B cell (primary cell): ENCODE measurements at regions not wholly inside any gene's neighbourhood (a gene's known extent, or its start where the extent isn't known, plus 50 kb on each side); places are given as distances from the start of the nearest gene placed in this dataset.

Experiments
- ATAC-seq: fragments of 200-7000 bp; cut with Tn5 transposase; one replicate; pipeline ENCODE4 v1.10.0; 2021; ENCODE audit warnings: low read depth, mild to moderate bottlenecking, moderate number of reproducible peaks, moderate library complexity
- CTCF ChIA-PET: fragments of 350-600 bp; sonication (Branson Sonifier 250); formaldehyde crosslinking; loops from one replicate; lab custom pipeline; 2021; ENCODE audit warnings: antibody characterized with exemption, inconsistent platforms; lab: Charles Lee
- POLR2A ChIA-PET: fragments of 350-600 bp; sonication (Branson Sonifier 250); formaldehyde crosslinking; loops from one replicate; lab custom pipeline; 2021; ENCODE audit warnings: antibody characterized with exemption; lab: Charles Lee
- DNase-seq: peaks from one replicate; pipeline ENCODE4 v3.0.0; 2013
- H2AFZ ChIP-seq: 2 replicates; pipeline ENCODE4 v1.6.1; 2012; ENCODE audit warnings: mild to moderate bottlenecking, low read depth, low read length; ENCODE audit not compliant: insufficient read depth, poor library complexity, severe bottlenecking
- H3K27ac ChIP-seq, 2 donors: 1 replicate in 1 of 2; 2 replicates in 1 of 2; pipeline ENCODE4 v1.5.1; 2012 to 2013; ENCODE audit warnings: low read length in 2 of 2, mild to moderate bottlenecking in 2 of 2, moderate library complexity in 1 of 2
- H3K27me3 ChIP-seq, 4 experiments: fragments of 200-600 bp in 1 of 4; sonication (generic) in 1 of 4; replicated peaks in 1 of 4; 1 replicate in 2 of 4; 2 replicates in 2 of 4; pipeline versions ENCODE4 v1.6.1 to v1.7.0; 2013 to 2016; ENCODE audit warnings: low read length in 3 of 4, mild to moderate bottlenecking in 2 of 4, mixed read lengths in 1 of 4, moderate library complexity in 1 of 4; ENCODE audit not compliant: insufficient read depth in 4 of 4, control insufficient read depth in 3 of 4; ENCODE audit errors: control extremely low read depth in 1 of 4
- H3K36me3 ChIP-seq, 2 experiments: replicated peaks in 1 of 2; 1 replicate in 1 of 2; 2 replicates in 1 of 2; pipeline versions ENCODE4 v1.6.1 to v1.7.1; 2013; ENCODE audit warnings: low read length in 1 of 2; ENCODE audit not compliant: insufficient read depth in 2 of 2, control insufficient read depth in 1 of 2; ENCODE audit errors: control extremely low read depth in 1 of 2, extremely low read depth in 1 of 2
- H3K4me1 ChIP-seq, 2 donors: fragments of 200-600 bp in 1 of 2; sonication (generic) in 1 of 2; 1 replicate in 1 of 2; 2 replicates in 1 of 2; pipeline versions ENCODE4 v1.5.1 to v1.6.1; 2013 to 2017; ENCODE audit warnings: low read length in 2 of 2; ENCODE audit not compliant: control insufficient read depth in 2 of 2, insufficient read depth in 2 of 2
- H3K4me2 ChIP-seq: replicated peaks from 2 replicates; pipeline ENCODE3; 2012; ENCODE audit warnings: mild to moderate bottlenecking, low read depth, low read length; ENCODE audit not compliant: poor library complexity, severe bottlenecking
- H3K4me3 ChIP-seq, 5 experiments: fragments of 200-600 bp in 1 of 5; sonication (generic) in 1 of 5; 1 replicate in 3 of 5; 2 replicates in 2 of 5; pipeline versions ENCODE4 v1.5.1 to v1.7.0; 2011 to 2016; ENCODE audit warnings: low read length in 4 of 5, mild to moderate bottlenecking in 4 of 5, low read depth in 2 of 5, control low read depth in 1 of 5, moderate library complexity in 1 of 5; ENCODE audit not compliant: insufficient read depth in 1 of 5; ENCODE audit errors: control extremely low read depth in 1 of 5, extremely low read depth in 1 of 5
- H3K79me2 ChIP-seq: fragments of 200-600 bp; sonication (generic); one replicate; pipeline ENCODE4 v1.6.0; 2016; ENCODE audit warnings: low read length; ENCODE audit not compliant: control insufficient read depth, insufficient read depth
- H3K9ac ChIP-seq: fragments of 200-600 bp; sonication (generic); 2 replicates; pipeline ENCODE4 v1.6.1; 2017; ENCODE audit warnings: mild to moderate bottlenecking, low read length, moderate library complexity
- H3K9me3 ChIP-seq, 3 donors: one replicate each; pipeline versions ENCODE4 v1.6.1 to v1.7.1; 2013; ENCODE audit warnings: low read length in 2 of 3; ENCODE audit not compliant: control insufficient read depth in 2 of 3, insufficient read depth in 1 of 3; ENCODE audit errors: control extremely low read depth in 1 of 3
- H4K20me1 ChIP-seq: 2 replicates; pipeline ENCODE4 v1.6.0; 2012; ENCODE audit warnings: mild to moderate bottlenecking, low read length; ENCODE audit not compliant: insufficient read depth, control insufficient read depth, poor library complexity, severe bottlenecking
- H3K27ac Mint-ChIP-seq: one replicate; pipeline ENCODE4 v1.8.0; 2021; ENCODE audit warnings: mixed read lengths
- H3K27me3 Mint-ChIP-seq: one replicate; pipeline ENCODE4 v1.8.0; 2021; ENCODE audit warnings: mixed read lengths
- H3K4me1 Mint-ChIP-seq: one replicate; pipeline ENCODE4 v1.8.0; 2021; ENCODE audit warnings: mixed read lengths
- H3K4me3 Mint-ChIP-seq: one replicate; pipeline ENCODE4 v1.8.0; 2021; ENCODE audit warnings: mixed read lengths
- H3K9me3 Mint-ChIP-seq: one replicate; pipeline ENCODE4 v1.8.0; 2022; ENCODE audit warnings: mixed read lengths; ENCODE audit not compliant: insufficient read depth
- EZH2 ChIP-seq: IDR thresholded peaks from 2 replicates; pipeline ENCODE4 v1.6.1; 2012; ENCODE audit warnings: borderline replicate concordance, low read depth, mild to moderate bottlenecking, moderate library complexity, low read length; ENCODE audit not compliant: insufficient read depth, poor library complexity, severe bottlenecking
- WGBS: methylation state at CpG from one replicate; pipeline ENCODE4 v1.1.5; 2013; ENCODE audit warnings: missing lambda C conversion rate; ENCODE audit not compliant: insufficient coverage; 5-methylcytosine and 5-hydroxymethylcytosine counted together
- intact Hi-C: fragments of 100-400 bp; cut with micrococcal nuclease; formaldehyde crosslinking; loops from one replicate; pipeline ENCODE4 v1.10.0; 2022
- TF ChIP-seq, protein P1 (sequence below): fragments of 200-600 bp; IDR thresholded peaks from one replicate; pipeline ENCODE4 v1.8.0; 2022; ENCODE audit warnings: antibody characterized with exemption, mild to moderate bottlenecking

- no peaks in the 10 kb centered on the region for H3K36me3 ChIP-seq
- no peak overlapping the region for H3K9ac ChIP-seq
- H3K4me3 Mint-ChIP-seq = no peak overlapping the region
- ChIA-PET CTCF (no interaction called here), POLR2A (no interaction called here)
- intact Hi-C loops = no loop called here
- H2AFZ ChIP-seq = no peak overlapping the region
- no peaks in the 10 kb centered on the region for H3K4me1 ChIP-seq
- no peak overlapping the region for H3K4me2 ChIP-seq
- no peaks in the 10 kb centered on the region for H3K79me2 ChIP-seq
- H3K9me3 Mint-ChIP-seq = no peaks in the 10 kb centered on the region
- no peaks in the 10 kb centered on the region for H3K9me3 ChIP-seq
- no peak overlapping the region for H3K27ac Mint-ChIP-seq
- no peaks in the 10 kb centered on the region for H3K27me3 Mint-ChIP-seq
- no peaks in the 10 kb centered on the region for H4K20me1 ChIP-seq
- H3K4me1 Mint-ChIP-seq = no peaks in the 10 kb centered on the region
- no peak for TF ChIP-seq EZH2
- TF ChIP-seq, protein P1, sequence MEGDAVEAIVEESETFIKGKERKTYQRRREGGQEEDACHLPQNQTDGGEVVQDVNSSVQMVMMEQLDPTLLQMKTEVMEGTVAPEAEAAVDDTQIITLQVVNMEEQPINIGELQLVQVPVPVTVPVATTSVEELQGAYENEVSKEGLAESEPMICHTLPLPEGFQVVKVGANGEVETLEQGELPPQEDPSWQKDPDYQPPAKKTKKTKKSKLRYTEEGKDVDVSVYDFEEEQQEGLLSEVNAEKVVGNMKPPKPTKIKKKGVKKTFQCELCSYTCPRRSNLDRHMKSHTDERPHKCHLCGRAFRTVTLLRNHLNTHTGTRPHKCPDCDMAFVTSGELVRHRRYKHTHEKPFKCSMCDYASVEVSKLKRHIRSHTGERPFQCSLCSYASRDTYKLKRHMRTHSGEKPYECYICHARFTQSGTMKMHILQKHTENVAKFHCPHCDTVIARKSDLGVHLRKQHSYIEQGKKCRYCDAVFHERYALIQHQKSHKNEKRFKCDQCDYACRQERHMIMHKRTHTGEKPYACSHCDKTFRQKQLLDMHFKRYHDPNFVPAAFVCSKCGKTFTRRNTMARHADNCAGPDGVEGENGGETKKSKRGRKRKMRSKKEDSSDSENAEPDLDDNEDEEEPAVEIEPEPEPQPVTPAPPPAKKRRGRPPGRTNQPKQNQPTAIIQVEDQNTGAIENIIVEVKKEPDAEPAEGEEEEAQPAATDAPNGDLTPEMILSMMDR = no peak
- no peak for ATAC-seq
- H3K27ac ChIP-seq = no peak overlapping the region
- DNase-seq = no peak
- WGBS = 100% methylated on average over 1 of the region's 6 CpGs
- no peaks in the 10 kb centered on the region for H3K27me3 ChIP-seq
- no peak overlapping the region for H3K4me3 ChIP-seq
Observed at GRCh38 chr15:91733661-91734060, 119.8 kb upstream of the SLCO3A1 start.

GRCh38 chr15:91737151-91737818 lies 116.2 kb upstream of the SLCO3A1 start:
- CTCF ChIA-PET = no interaction called here
- POLR2A ChIA-PET = no interaction called here
- intact Hi-C loops = no loop called here

More at GRCh38 chr15:91737151-91737818, 116.2 kb upstream of the SLCO3A1 start:
- Histone ChIP-seq H3K4me2 (no peak overlapping the region), H3K36me3 (no peaks in the 10 kb centered on the region), H3K4me3 (no peak overlapping the region), H3K27me3 (no peaks in the 10 kb centered on the region), H3K9me3 (no peaks in the 10 kb centered on the region), H3K79me2 (no peaks in the 10 kb centered on the region), H3K27ac (no peak overlapping the region), H4K20me1 (no peaks in the 10 kb centered on the region), H2AFZ (no peak overlapping the region), H3K9ac (no peak overlapping the region), H3K4me1 (no peaks in the 10 kb centered on the region)
- Mint-ChIP-seq H3K4me1 (no peaks in the 10 kb centered on the region), H3K27me3 (no peaks in the 10 kb centered on the region), H3K9me3 (no peaks in the 10 kb centered on the region), H3K4me3 (no peak overlapping the region), H3K27ac (no peak overlapping the region)
- ATAC-seq (no peak), DNase-seq (no peak)
- WGBS = 100% methylated on average over 3 of the region's 13 CpGs
- TF ChIP-seq EZH2 = no peak
- TF ChIP-seq, protein P1 = no peak
